GM12875 (cell line): ENCODE measurements at regions not wholly inside any gene's neighbourhood (a gene's known extent, or its start where the extent isn't known, plus 50 kb on each side); places are given as distances from the start of the nearest gene placed in this dataset.
"Not testable (repeated sequence)": the region's sequence is repeated elsewhere in the genome, so short reads cannot be mapped to it uniquely, and the experiment has no call there.

Source experiments
- H3K4me3 ChIP-seq: one replicate; pipeline ENCODE4 v1.5.1; 2011; ENCODE audit warnings: low read depth, low read length, control low read depth
- TF ChIP-seq, protein P1 (sequence below): IDR thresholded peaks from 2 replicates; pipeline ENCODE4 v1.5.1; 2011; ENCODE audit warnings: low read depth, mild to moderate bottlenecking, control low read depth, inconsistent platforms, low read length, moderate library complexity, borderline replicate concordance; ENCODE audit not compliant: insufficient read depth

GRCh38 chr4:79666875-79667274 is 258.8 kb upstream of the GK2 start:
- TF ChIP-seq, protein P1, sequence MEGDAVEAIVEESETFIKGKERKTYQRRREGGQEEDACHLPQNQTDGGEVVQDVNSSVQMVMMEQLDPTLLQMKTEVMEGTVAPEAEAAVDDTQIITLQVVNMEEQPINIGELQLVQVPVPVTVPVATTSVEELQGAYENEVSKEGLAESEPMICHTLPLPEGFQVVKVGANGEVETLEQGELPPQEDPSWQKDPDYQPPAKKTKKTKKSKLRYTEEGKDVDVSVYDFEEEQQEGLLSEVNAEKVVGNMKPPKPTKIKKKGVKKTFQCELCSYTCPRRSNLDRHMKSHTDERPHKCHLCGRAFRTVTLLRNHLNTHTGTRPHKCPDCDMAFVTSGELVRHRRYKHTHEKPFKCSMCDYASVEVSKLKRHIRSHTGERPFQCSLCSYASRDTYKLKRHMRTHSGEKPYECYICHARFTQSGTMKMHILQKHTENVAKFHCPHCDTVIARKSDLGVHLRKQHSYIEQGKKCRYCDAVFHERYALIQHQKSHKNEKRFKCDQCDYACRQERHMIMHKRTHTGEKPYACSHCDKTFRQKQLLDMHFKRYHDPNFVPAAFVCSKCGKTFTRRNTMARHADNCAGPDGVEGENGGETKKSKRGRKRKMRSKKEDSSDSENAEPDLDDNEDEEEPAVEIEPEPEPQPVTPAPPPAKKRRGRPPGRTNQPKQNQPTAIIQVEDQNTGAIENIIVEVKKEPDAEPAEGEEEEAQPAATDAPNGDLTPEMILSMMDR: no peak
- H3K4me3 ChIP-seq: no peak overlapping the region

DNA sequence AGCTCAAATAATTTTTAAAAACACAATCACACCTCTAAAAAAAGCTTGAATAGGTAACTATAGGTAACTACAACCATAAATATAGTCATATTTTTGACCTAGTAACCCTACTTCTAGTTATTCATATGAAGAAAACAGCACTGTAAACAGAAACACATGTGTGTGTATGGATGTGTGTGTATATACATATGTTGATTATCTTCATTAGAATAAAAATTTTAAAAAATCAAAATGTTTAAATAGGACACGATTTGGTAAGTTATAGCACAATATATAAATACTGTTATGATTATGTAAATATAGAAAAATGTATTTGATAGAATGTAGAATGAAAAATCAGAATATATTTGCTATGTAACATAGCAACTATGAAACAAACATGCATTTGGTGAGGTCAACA is 258.1 kb upstream of the GK2 start:
- no peak overlapping the region for H3K4me3 ChIP-seq
- TF ChIP-seq, protein P1: no peak

- TF ChIP-seq, protein P1: no peak
- no peak overlapping the region for H3K4me3 ChIP-seq
Measured at GRCh38 chr4:79663865-79664264, 255.8 kb upstream of the GK2 start.

DNA sequence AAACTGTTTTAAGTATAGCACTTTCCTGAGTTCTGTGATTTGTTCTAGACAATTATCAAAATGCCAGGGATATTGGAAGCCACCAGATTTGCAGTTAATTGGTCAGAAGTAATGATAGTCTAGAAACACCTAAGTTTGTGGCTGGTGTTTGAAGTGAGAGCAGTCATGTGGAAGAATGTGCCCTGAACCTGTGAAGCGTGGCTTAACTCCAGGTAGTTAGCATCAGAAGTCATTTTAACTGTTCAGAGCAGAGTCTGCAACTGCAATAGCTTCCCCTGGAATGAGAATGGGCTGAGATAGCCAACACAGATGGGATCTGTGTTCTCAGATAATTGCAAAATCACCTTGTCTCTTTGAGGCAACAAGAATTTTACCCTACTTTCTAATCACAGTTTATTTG is 255.1 kb upstream of the GK2 start:
- H3K4me3 ChIP-seq: no peak overlapping the region
- TF ChIP-seq, protein P1: no peak

GRCh38 chr4:79662651-79663050 is 254.6 kb upstream of the GK2 start:
- H3K4me3 ChIP-seq: no peak overlapping the region
- TF ChIP-seq, protein P1: no peak

- TF ChIP-seq, protein P1: no peak
- no peak overlapping the region for H3K4me3 ChIP-seq
Measured at GRCh38 chr4:79661196-79661595, 253.2 kb upstream of the GK2 start.

DNA sequence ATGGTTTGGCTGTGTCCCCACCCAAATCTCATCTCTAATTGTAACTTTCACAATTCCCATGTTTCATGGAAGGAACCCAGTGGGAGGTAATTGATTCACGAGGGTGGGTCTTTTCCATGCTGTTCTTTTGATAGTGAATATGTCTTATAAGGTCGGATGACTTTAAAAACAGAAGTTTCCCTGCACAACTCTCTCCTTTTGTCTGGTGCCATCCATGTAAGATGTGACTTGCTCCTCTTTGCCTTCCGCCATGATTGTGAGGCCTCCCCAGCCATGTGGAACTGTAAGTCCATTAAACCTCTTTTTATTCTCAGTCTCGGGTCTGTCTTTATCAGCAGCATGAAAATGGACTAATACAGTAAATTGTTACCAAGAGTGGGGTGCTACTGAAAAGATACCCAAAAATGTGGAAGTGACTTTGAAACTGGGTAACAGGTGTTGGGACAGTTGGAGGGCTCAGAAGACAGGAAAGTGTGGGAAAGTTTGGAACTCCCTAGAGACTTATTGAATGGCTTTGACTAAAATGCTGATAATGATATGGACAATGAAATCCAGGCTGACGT is 251.4 kb upstream of the GK2 start:
- H3K4me3 ChIP-seq: not testable (repeated sequence)

GRCh38 chr4:79657379-79657778 is 249.4 kb upstream of the GK2 start:
- H3K4me3 ChIP-seq: no peak overlapping the region
- TF ChIP-seq, protein P1: no peak
